Caco-2 (cell line): ENCODE measurements at regions not wholly inside any gene's neighbourhood (a gene's known extent, or its start where the extent isn't known, plus 50 kb on each side); places are given as distances from the start of the nearest gene placed in this dataset.

Experiments used
- BruUV-seq: library from RNA; stranded (reverse); fragments of 400-500 nt; replicated peaks from 2 replicates; lab custom pipeline; 2021; lab: Mats Ljungman, UMichigan
- CTCF ChIA-PET: fragments of 300-600 bp; sonication (Branson Sonifier 250); formaldehyde crosslinking; loops from one replicate; lab custom pipeline; 2022; ENCODE audit warnings: antibody characterized with exemption; lab: Charles Lee
- POLR2A ChIA-PET: fragments of 300-600 bp; sonication (Branson Sonifier 250); formaldehyde crosslinking; loops from one replicate; lab custom pipeline; 2022; ENCODE audit warnings: antibody characterized with exemption; lab: Charles Lee
- DNase-seq, 2 experiments: peaks; one replicate each; pipeline versions ENCODE4 v3.0.0 to v3.0.0-alpha.2; 2020 to 2022
- H3K27me3 ChIP-seq: replicated peaks from 2 replicates; pipeline ENCODE4 v1.6.0; 2011; ENCODE audit warnings: low read length; ENCODE audit not compliant: control insufficient read depth, insufficient read depth
- H3K36me3 ChIP-seq: 2 replicates; pipeline ENCODE4 v1.5.1; 2011; ENCODE audit warnings: low read length; ENCODE audit not compliant: control insufficient read depth, insufficient read depth
- H3K4me1 ChIP-seq: fragments of 250-450 bp; sonication (Bioruptor Pico); 2 replicates; pipeline ENCODE4 v1.5.1; 2020; ENCODE audit warnings: mild to moderate bottlenecking
- H3K4me3 ChIP-seq: 2 replicates; pipeline ENCODE4 v1.5.1; 2011; ENCODE audit warnings: low read depth, mild to moderate bottlenecking, control low read depth, low read length
- H3K9me3 ChIP-seq: fragments of 250-450 bp; sonication (Bioruptor Pico); 2 replicates; pipeline ENCODE4 v1.5.1; 2020; ENCODE audit warnings: mild to moderate bottlenecking, moderate library complexity
- H3K27ac Mint-ChIP-seq: one replicate; pipeline ENCODE4 v1.8.0; 2022; ENCODE audit warnings: mixed read lengths; ENCODE audit not compliant: unreplicated experiment
- H3K27me3 Mint-ChIP-seq: one replicate; pipeline ENCODE4 v1.8.0; 2022; ENCODE audit warnings: mixed read lengths; ENCODE audit not compliant: insufficient read depth, unreplicated experiment
- H3K36me3 Mint-ChIP-seq: one replicate; pipeline ENCODE4 v1.8.0; 2022; ENCODE audit warnings: mild to moderate bottlenecking, mixed read lengths; ENCODE audit not compliant: insufficient read depth, unreplicated experiment
- H3K4me1 Mint-ChIP-seq: one replicate; pipeline ENCODE4 v1.8.0; 2022; ENCODE audit warnings: low read depth, mixed read lengths; ENCODE audit not compliant: unreplicated experiment
- H3K4me3 Mint-ChIP-seq: one replicate; pipeline ENCODE4 v1.8.0; 2022; ENCODE audit warnings: mild to moderate bottlenecking, moderate library complexity, mixed read lengths; ENCODE audit not compliant: unreplicated experiment
- H3K9me3 Mint-ChIP-seq: one replicate; pipeline ENCODE4 v1.8.0; 2022; ENCODE audit warnings: mixed read lengths; ENCODE audit not compliant: unreplicated experiment
- intact Hi-C: fragments of 100-400 bp; cut with micrococcal nuclease; formaldehyde crosslinking; loops from one replicate; pipeline ENCODE4 v1.10.0; 2022; ENCODE audit not compliant: unreplicated experiment
- TF ChIP-seq, protein P1 (sequence below), 2 experiments: fragments of 200-600 bp in 1 of 2; IDR thresholded peaks; 1 replicate in 1 of 2; 2 replicates in 1 of 2; pipeline versions ENCODE4 v1.5.1 to v1.8.0; 2011 to 2022; ENCODE audit warnings: antibody characterized with exemption in 1 of 2, control low read depth in 1 of 2, inconsistent platforms in 1 of 2, low read depth in 1 of 2, low read length in 1 of 2, mild to moderate bottlenecking in 1 of 2, moderate library complexity in 1 of 2; ENCODE audit not compliant: insufficient read depth in 1 of 2, severe bottlenecking in 1 of 2, unreplicated experiment in 1 of 2

DNA sequence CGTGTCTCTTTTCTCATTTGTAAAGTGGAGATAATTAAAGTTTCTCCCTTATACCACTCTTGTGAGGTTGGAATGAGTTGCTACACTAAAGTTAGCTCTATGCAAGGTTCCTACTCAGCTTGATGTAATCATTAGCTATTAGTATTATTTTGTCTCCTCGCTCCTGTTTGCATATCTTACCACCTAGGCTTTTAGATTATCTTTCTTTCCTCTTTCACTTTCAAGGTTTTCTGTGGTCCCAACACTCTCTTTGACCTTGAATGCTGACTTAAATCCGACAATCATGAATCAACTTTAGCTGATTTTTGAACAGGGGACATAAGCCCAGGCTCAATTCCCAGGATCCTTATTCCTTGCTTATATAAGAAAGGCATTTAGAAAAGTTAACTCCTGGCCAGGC lies 769.7 kb upstream of the GRM7 start:
- Mint-ChIP-seq H3K36me3 (no peaks in the 10 kb centered on the region), H3K4me3 (no peak overlapping the region), H3K27me3 (no peaks in the 10 kb centered on the region), H3K27ac (no peak overlapping the region), H3K4me1 (no peaks in the 10 kb centered on the region), H3K9me3 (no peaks in the 10 kb centered on the region)
- Histone ChIP-seq H3K4me1 (no peaks in the 10 kb centered on the region), H3K9me3 (no peaks in the 10 kb centered on the region), H3K4me3 (no peak overlapping the region), H3K36me3 (no peaks in the 10 kb centered on the region), H3K27me3 (no peaks in the 10 kb centered on the region)
- DNase-seq, result no peak
- TF ChIP-seq, protein P1, sequence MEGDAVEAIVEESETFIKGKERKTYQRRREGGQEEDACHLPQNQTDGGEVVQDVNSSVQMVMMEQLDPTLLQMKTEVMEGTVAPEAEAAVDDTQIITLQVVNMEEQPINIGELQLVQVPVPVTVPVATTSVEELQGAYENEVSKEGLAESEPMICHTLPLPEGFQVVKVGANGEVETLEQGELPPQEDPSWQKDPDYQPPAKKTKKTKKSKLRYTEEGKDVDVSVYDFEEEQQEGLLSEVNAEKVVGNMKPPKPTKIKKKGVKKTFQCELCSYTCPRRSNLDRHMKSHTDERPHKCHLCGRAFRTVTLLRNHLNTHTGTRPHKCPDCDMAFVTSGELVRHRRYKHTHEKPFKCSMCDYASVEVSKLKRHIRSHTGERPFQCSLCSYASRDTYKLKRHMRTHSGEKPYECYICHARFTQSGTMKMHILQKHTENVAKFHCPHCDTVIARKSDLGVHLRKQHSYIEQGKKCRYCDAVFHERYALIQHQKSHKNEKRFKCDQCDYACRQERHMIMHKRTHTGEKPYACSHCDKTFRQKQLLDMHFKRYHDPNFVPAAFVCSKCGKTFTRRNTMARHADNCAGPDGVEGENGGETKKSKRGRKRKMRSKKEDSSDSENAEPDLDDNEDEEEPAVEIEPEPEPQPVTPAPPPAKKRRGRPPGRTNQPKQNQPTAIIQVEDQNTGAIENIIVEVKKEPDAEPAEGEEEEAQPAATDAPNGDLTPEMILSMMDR (IDR thresholded peaks at IDR 0.05; ENCODE audit: insufficient read depth in 1 of 2, low read depth in 1 of 2, low read length in 1 of 2, severe bottlenecking in 1 of 2, unreplicated experiment in 1 of 2), result no peak
- ChIA-PET POLR2A (no interaction called here), CTCF (interaction anchor here (0.6 kb wide), 1 partner anchor 303 kb away, joined by 3 read pairs; no protein-coding TSS in a partner anchor)
- BruUV-seq, result no TSS peak
- intact Hi-C loops, result no loop called here

DNA sequence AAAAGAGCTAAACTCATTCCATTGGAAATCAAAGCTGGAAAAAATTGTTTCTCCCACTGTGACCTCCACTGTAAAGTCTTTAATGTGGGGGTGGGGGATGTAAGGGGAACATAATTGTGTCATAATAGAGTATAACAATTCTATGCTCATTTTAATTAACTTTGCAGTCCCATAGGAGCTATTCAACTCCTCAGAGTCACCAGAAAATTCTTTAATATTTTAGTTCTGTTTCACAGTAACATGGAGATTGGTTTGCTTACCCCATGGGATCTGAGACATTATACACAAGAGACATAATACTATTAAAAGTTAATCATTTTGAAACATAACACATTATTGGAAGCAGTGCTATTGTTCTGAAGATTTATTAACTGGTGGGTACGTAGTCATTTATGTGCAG lies 765.9 kb upstream of the GRM7 start:
- BruUV-seq, result no TSS peak
- TF ChIP-seq, protein P1 (IDR thresholded peaks at IDR 0.05; ENCODE audit: insufficient read depth in 1 of 2, low read depth in 1 of 2, low read length in 1 of 2, severe bottlenecking in 1 of 2, unreplicated experiment in 1 of 2), result no peak
- Mint-ChIP-seq H3K4me3 (no peak overlapping the region), H3K27ac (no peak overlapping the region), H3K36me3 (no peaks in the 10 kb centered on the region), H3K4me1 (no peaks in the 10 kb centered on the region), H3K27me3 (no peaks in the 10 kb centered on the region), H3K9me3 (no peaks in the 10 kb centered on the region)
- no peak for DNase-seq
- Histone ChIP-seq H3K27me3 (no peaks in the 10 kb centered on the region), H3K4me1 (no peaks in the 10 kb centered on the region), H3K4me3 (no peak overlapping the region), H3K36me3 (no peaks in the 10 kb centered on the region), H3K9me3 (no peaks in the 10 kb centered on the region)
- ChIA-PET CTCF (no interaction called here), POLR2A (no interaction called here)
- intact Hi-C loops, result no loop called here

DNA sequence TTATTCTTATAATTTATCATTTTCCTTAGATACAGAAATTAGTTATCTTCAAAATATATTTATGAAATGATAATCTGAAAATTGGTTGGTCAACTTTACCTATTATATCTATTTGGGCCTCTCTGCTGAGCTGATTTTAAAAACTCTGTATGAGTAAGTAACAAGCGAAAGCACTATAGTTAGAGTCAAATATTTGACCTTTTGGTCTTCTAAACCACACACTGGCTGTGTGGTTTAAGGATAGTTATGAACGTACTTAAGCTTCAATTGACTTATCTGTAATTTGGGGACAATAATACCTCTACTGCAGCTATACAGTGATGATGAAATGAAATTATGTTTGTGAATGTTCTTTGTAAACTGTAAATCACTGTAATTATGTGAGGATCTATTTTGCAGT lies 763.9 kb upstream of the GRM7 start:
- H3K9me3 Mint-ChIP-seq, result no peaks in the 10 kb centered on the region
- TF ChIP-seq, protein P1 (IDR thresholded peaks at IDR 0.05; ENCODE audit: insufficient read depth in 1 of 2, low read depth in 1 of 2, low read length in 1 of 2, severe bottlenecking in 1 of 2, unreplicated experiment in 1 of 2), result no peak
- Histone ChIP-seq H3K4me3 (no peak overlapping the region), H3K4me1 (no peaks in the 10 kb centered on the region), H3K9me3 (no peaks in the 10 kb centered on the region), H3K36me3 (no peaks in the 10 kb centered on the region), H3K27me3 (no peaks in the 10 kb centered on the region)
- DNase-seq, result no peak
- POLR2A ChIA-PET, result no interaction called here
- no peaks in the 10 kb centered on the region for H3K4me1 Mint-ChIP-seq
- H3K36me3 Mint-ChIP-seq, result no peaks in the 10 kb centered on the region
- H3K4me3 Mint-ChIP-seq, result no peak overlapping the region
- intact Hi-C loops, result no loop called here
- BruUV-seq, result no TSS peak
- CTCF ChIA-PET, result no interaction called here
- no peaks in the 10 kb centered on the region for H3K27me3 Mint-ChIP-seq
- no peak overlapping the region for H3K27ac Mint-ChIP-seq
